ENCODE measurements at regions not wholly inside any gene's neighbourhood (a gene's known extent, or its start where the extent isn't known, plus 50 kb on each side); places are given as distances from the start of the nearest gene placed in this dataset.

GRCh38 chr4:8682725-8683124 lies 90.2 kb downstream of the CPZ start:
- 18% methylated on average over 10 of the region's 10 CpGs for WGBS (ENCODE audit: insufficient coverage, insufficient replicate concordance, low lambda C conversion rate, missing lambda C conversion rate)
- TF ChIP-seq CEBPZ (IDR thresholded peaks at IDR 0.05; ENCODE audit: low read depth, low read length) = no peak
- no peak for TF ChIP-seq E2F8 (IDR thresholded peaks at IDR 0.05; ENCODE audit: low read depth, partially characterized antibody)
- no peak for TF ChIP-seq CREB1 (IDR thresholded peaks at IDR 0.05; ENCODE audit: low read depth)
- TF ChIP-seq PAX8 (IDR thresholded peaks at IDR 0.05) = no peak
- no peak for TF ChIP-seq ATF3 (IDR thresholded peaks at IDR 0.05; ENCODE audit: borderline replicate concordance, extremely low read depth, low read depth, low read length)
- no peak for TF ChIP-seq IKZF2 (IDR thresholded peaks at IDR 0.05)
- TF ChIP-seq ELK1 (IDR thresholded peaks at IDR 0.05; ENCODE audit: low read depth, low read length) = no peak
- no peak for TF ChIP-seq ZNF24 (IDR thresholded peaks at IDR 0.05)
- no peak for TF ChIP-seq POLR2A (IDR thresholded peaks at IDR 0.05; ENCODE audit: low read depth, low read length)
- no peak for TF ChIP-seq MTA2 (IDR thresholded peaks at IDR 0.05; ENCODE audit: low read depth)
- TF ChIP-seq STAT1 (conservative IDR thresholded peaks at IDR 0.05) = no peak
- no peak for TF ChIP-seq PAX5 (IDR thresholded peaks at IDR 0.05; ENCODE audit: borderline replicate concordance, low read depth, low read length)
- TF ChIP-seq MEF2A (IDR thresholded peaks at IDR 0.05; ENCODE audit: insufficient read depth, low read depth, low read length) = no peak
- no peak for TF ChIP-seq TARDBP (IDR thresholded peaks at IDR 0.05; ENCODE audit: borderline replicate concordance)
- Histone ChIP-seq H3K27me3 (replicated peaks in 1 of 2; ENCODE audit: control insufficient read depth in 2 of 2, insufficient read depth in 2 of 2, low read length in 1 of 2) (no peaks in the 10 kb centered on the region), H3K27ac (ENCODE audit: control insufficient read depth, insufficient read depth) (no peak overlapping the region), H3K4me1 (ENCODE audit: control insufficient read depth, insufficient read depth, low read length) (no peaks in the 10 kb centered on the region), H3K4me2 (ENCODE audit: control insufficient read depth, insufficient read depth) (no peak overlapping the region), H3K79me2 (ENCODE audit: control insufficient read depth, insufficient read depth, low read length) (no peaks in the 10 kb centered on the region), H3K36me3 (ENCODE audit: control insufficient read depth in 2 of 2, insufficient read depth in 2 of 2, low read length in 1 of 2) (no peaks in the 10 kb centered on the region), H3K9ac (ENCODE audit: control insufficient read depth, insufficient read depth, low read length) (no peak overlapping the region), H2AFZ (ENCODE audit: control insufficient read depth, low read depth, low read length) (no peak overlapping the region), H3K4me3 (no peak overlapping the region), H3K9me3 (replicated peaks; ENCODE audit: control insufficient read depth, insufficient read depth, low read length) (no peaks in the 10 kb centered on the region), H4K20me1 (ENCODE audit: control insufficient read depth, insufficient read depth) (no peaks in the 10 kb centered on the region)
- FAIRE-seq (no peak), ATAC-seq (no peak), DNase-seq (ENCODE audit: low read depth, low spot score) (no peak)
- intact Hi-C loops (cut with micrococcal nuclease; ENCODE audit: unreplicated experiment) = no loop called here
- in situ Hi-C loops (cut with MboI) = no loop called here
- no TSS peak for BruUV-seq (replicated peaks)
- RAD21 ChIA-PET (ENCODE audit: unreplicated experiment) = no interaction called here
- CTCF ChIA-PET = no interaction called here
- SMC1A ChIA-PET (ENCODE audit: uncharacterized antibody, unreplicated experiment) = no interaction called here
- POLR2A ChIA-PET = interaction anchor here (0.6 kb wide), 1 partner anchor 702 kb away, joined by 5 read pairs; no protein-coding TSS in a partner anchor
